ENCODE measurements at regions not wholly inside any gene's neighbourhood (a gene's known extent, or its start where the extent isn't known, plus 50 kb on each side); places are given as distances from the start of the nearest gene placed in this dataset.
"Not testable (repeated sequence)": the region's sequence is repeated elsewhere in the genome, so short reads cannot be mapped to it uniquely, and the experiment has no call there.

DNA sequence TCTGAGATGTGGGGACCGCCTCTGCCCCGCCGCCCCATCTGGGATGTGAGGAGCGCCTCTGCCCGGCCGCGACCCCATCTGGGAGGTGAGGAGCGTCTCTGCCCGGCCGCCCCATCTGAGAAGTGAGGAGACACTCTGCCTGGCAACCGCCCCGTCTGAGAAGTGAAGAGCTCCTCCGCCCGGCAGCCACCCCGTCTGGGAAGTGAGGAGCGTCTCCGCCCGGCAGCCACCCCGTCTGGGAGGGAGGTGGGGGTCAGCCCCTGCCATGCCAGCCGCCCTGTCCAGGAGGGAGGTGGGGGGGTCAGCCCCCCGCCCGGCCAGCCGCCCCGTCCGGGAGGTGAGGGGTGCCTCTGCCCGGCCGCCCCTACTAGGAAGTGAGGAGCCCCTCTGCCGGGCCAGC lies 102.2 kb downstream of the ID4 start:
- FAIRE-seq; H3K23ac ChIP-seq (ENCODE audit: insufficient read length); CTCF ChIA-PET (ENCODE audit: partially characterized antibody): not testable (repeated sequence)

GRCh38 chr6:19939926-19940325 lies 102.8 kb downstream of the ID4 start:
- H2BK20ac ChIP-seq (ENCODE audit: low read length); H2AK5ac ChIP-seq (ENCODE audit: low read depth, low read length); H3K4ac ChIP-seq (replicated peaks; ENCODE audit: insufficient read length, low read depth, low read length); H3K23me2 ChIP-seq (ENCODE audit: low read depth, low read length); H4K5ac ChIP-seq (ENCODE audit: insufficient read length, low read depth, low read length); H3K27me3 ChIP-seq (replicated peaks in 1 of 4; ENCODE audit: control insufficient read depth in 3 of 4, extremely low read depth in 1 of 4, insufficient read depth in 3 of 4, low read length in 3 of 4); H2BK120ac ChIP-seq (replicated peaks; ENCODE audit: low read depth, low read length); H3K4me1 ChIP-seq (replicated peaks in 1 of 4; ENCODE audit: control insufficient read depth in 3 of 4, insufficient read depth in 4 of 4, low read length in 3 of 4); H4K8ac ChIP-seq (ENCODE audit: extremely low read depth, insufficient read depth, low read length); H2BK5ac ChIP-seq (ENCODE audit: low read depth, low read length); H2BK12ac ChIP-seq (ENCODE audit: low read depth, low read length); H4K91ac ChIP-seq (replicated peaks; ENCODE audit: insufficient read length, low read length); H2AFZ ChIP-seq (ENCODE audit: low read length); H3K4me3 ChIP-seq (ENCODE audit: extremely low read depth in 1 of 4, insufficient read depth in 2 of 4, low read depth in 3 of 4, low read length in 4 of 4); H3K23ac ChIP-seq (ENCODE audit: insufficient read length); H3K36me3 ChIP-seq (ENCODE audit: control insufficient read depth in 2 of 4, insufficient read depth in 4 of 4, low read length in 3 of 4); H4K20me1 ChIP-seq (replicated peaks in 1 of 2; ENCODE audit: control insufficient read depth in 1 of 2, insufficient read depth in 2 of 2, low read length in 2 of 2); H3K18ac ChIP-seq (ENCODE audit: extremely low read depth, low read length); H3K4me2 ChIP-seq (ENCODE audit: insufficient read depth in 1 of 2, low read depth in 2 of 2, low read length in 2 of 2); POLR2A ChIA-PET (ENCODE audit: partially characterized antibody); H3K14ac ChIP-seq (ENCODE audit: insufficient read length); H2BK15ac ChIP-seq (ENCODE audit: low read length); H3K79me1 ChIP-seq (ENCODE audit: low read depth, low read length); H3K56ac ChIP-seq (replicated peaks; ENCODE audit: insufficient read length, low read depth, low read length); FAIRE-seq; DNase-seq (ENCODE audit: low read depth in 1 of 2, low spot score in 2 of 2); H3K79me2 ChIP-seq (ENCODE audit: control insufficient read depth in 1 of 2, insufficient read depth in 2 of 2, low read length in 2 of 2); H3K27ac ChIP-seq (ENCODE audit: low read depth, low read length); H3K9ac ChIP-seq (replicated peaks in 1 of 4; ENCODE audit: extremely low read depth in 1 of 4, low read depth in 3 of 4, low read length in 3 of 4); CTCF ChIA-PET (ENCODE audit: partially characterized antibody): not testable (repeated sequence)
- no CpG with 5 or more reads among the region's 28 CpGs for WGBS, 2 experiments (ENCODE audit: extremely low coverage in 1 of 2, insufficient coverage in 1 of 2, insufficient read length in 1 of 2, insufficient replicate concordance in 2 of 2, low coverage in 1 of 2, low lambda C conversion rate in 2 of 2, missing lambda C conversion rate in 1 of 2)
- peaks cover 7 to 17% of the 10 kb centered on the region in 2 experiments; a peak in 2 of 4 replicates for H3K9me3 ChIP-seq (ENCODE audit: insufficient read depth in 2 of 2, low read depth in 1 of 2, low read length in 1 of 2)

More for the DNA sequence above, 102.2 kb downstream of the ID4 start:
- H3K18ac ChIP-seq (ENCODE audit: extremely low read depth, low read length); DNase-seq (ENCODE audit: low read depth in 1 of 2, low spot score in 2 of 2); H3K9ac ChIP-seq (replicated peaks in 1 of 4; ENCODE audit: extremely low read depth in 1 of 4, low read depth in 3 of 4, low read length in 3 of 4); H4K5ac ChIP-seq (ENCODE audit: insufficient read length, low read depth, low read length); POLR2A ChIA-PET (ENCODE audit: partially characterized antibody); H3K14ac ChIP-seq (ENCODE audit: insufficient read length); H4K20me1 ChIP-seq (replicated peaks in 1 of 2; ENCODE audit: control insufficient read depth in 1 of 2, insufficient read depth in 2 of 2, low read length in 2 of 2); H3K27me3 ChIP-seq (replicated peaks in 1 of 4; ENCODE audit: control insufficient read depth in 3 of 4, extremely low read depth in 1 of 4, insufficient read depth in 3 of 4, low read length in 3 of 4); H2AFZ ChIP-seq (ENCODE audit: low read length); H3K79me2 ChIP-seq (ENCODE audit: control insufficient read depth in 1 of 2, insufficient read depth in 2 of 2, low read length in 2 of 2); H3K4me2 ChIP-seq (ENCODE audit: insufficient read depth in 1 of 2, low read depth in 2 of 2, low read length in 2 of 2); H3K56ac ChIP-seq (replicated peaks; ENCODE audit: insufficient read length, low read depth, low read length); H2BK5ac ChIP-seq (ENCODE audit: low read depth, low read length); H3K4me1 ChIP-seq (replicated peaks in 1 of 4; ENCODE audit: control insufficient read depth in 3 of 4, insufficient read depth in 4 of 4, low read length in 3 of 4); H3K4ac ChIP-seq (replicated peaks; ENCODE audit: insufficient read length, low read depth, low read length); H3K27ac ChIP-seq (ENCODE audit: low read depth, low read length); H2BK12ac ChIP-seq (ENCODE audit: low read depth, low read length); H2BK120ac ChIP-seq (replicated peaks; ENCODE audit: low read depth, low read length); H2AK5ac ChIP-seq (ENCODE audit: low read depth, low read length); H3K4me3 ChIP-seq (ENCODE audit: extremely low read depth in 1 of 4, insufficient read depth in 2 of 4, low read depth in 3 of 4, low read length in 4 of 4); H3K36me3 ChIP-seq (ENCODE audit: control insufficient read depth in 2 of 4, insufficient read depth in 4 of 4, low read length in 3 of 4); H2BK15ac ChIP-seq (ENCODE audit: low read length); H2BK20ac ChIP-seq (ENCODE audit: low read length); H3K79me1 ChIP-seq (ENCODE audit: low read depth, low read length); H3K23me2 ChIP-seq (ENCODE audit: low read depth, low read length); H4K91ac ChIP-seq (replicated peaks; ENCODE audit: insufficient read length, low read length); H4K8ac ChIP-seq (ENCODE audit: extremely low read depth, insufficient read depth, low read length): not testable (repeated sequence)
- 100% methylated on average over 1 of the region's 28 CpGs; no CpG with 5 or more reads in 1 of the 2 experiments for WGBS, 2 experiments (ENCODE audit: extremely low coverage in 1 of 2, insufficient coverage in 1 of 2, insufficient read length in 1 of 2, insufficient replicate concordance in 2 of 2, low coverage in 1 of 2, low lambda C conversion rate in 2 of 2, missing lambda C conversion rate in 1 of 2)
- peaks cover 7 to 17% of the 10 kb centered on the region in 2 experiments; a peak in 2 of 4 replicates for H3K9me3 ChIP-seq (ENCODE audit: insufficient read depth in 2 of 2, low read depth in 1 of 2, low read length in 1 of 2)

Data from H1 (cell line).